Retina (tissue), 1 donor: ENCODE measurements at regions not wholly inside any gene's neighbourhood (a gene's known extent, or its start where the extent isn't known, plus 50 kb on each side); places are given as distances from the start of the nearest gene placed in this dataset.

Experiments
- DNase-seq: peaks from one replicate; pipeline ENCODE4 v3.0.0-alpha.2; 2016

DNA sequence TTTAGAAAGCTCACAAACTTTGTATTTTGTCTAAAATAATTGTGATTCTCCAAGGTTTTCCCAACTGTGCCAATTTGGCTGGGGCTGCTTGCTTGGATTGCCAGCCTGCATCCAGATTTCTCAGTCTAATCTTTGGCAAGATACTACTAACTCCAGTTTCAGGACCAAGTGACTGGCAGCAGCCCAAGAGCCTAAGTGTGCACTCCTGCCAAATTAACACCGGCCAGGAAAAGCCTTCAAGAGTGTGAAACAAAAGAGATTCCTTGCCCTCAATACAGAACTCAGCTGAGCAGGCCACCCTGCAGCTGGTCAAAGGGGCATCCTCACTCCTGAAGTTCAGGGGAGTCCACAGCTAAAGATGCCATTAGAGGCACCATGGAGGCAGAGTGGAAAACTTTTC is 589.0 kb upstream of the ACVR2A start:
- no peak for DNase-seq

DNA sequence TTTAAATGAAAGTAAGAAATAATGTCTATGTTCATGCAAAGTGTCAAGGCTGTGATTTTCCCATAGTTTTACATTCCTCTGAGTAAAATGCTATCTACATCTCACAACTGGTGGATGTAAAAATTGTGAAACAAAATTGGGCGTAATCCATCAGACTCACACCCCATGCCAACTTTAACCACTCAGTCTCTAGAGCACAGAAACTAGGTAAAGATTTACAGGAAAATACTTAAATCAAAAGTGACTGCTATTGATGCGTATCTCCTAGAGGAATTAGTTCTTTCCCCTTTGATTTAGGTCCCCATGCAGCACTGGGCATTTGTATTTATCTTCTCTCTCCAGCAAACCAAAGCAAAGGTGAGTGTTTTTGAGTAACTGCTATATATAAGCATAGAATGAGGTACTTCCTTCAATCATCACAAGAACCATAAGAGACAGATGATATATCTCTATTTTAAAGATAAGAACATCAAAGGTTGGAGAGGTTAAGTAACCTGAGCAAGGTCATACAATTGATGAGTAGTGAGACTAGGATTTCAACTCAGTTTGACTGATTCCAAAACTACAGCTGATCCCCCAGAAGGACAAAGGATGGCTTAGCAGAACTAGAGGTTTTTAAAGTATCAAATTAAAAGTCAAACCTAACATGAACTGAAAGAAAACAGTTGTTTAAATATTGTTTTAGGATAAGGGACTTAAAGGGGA is 594.0 kb upstream of the ACVR2A start:
- no peak for DNase-seq

DNA sequence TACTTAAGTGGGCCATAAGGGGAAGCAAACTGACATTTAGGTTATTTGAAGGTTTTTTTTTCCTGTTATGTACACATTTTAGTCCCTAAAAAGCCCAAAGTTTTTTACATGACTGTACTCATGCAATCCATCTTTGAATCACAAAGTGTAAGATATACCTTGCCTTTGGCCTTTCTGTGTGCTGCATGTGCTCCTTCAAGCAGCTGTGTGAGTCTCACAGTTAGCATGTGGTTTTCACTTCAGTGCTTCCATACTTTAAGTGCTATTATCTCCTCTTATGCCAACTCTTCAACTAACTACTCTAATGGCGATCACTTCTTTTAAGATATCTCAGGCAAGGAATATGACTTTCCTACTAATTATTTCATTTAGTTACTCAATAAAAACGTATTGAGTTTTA is 597.1 kb upstream of the ACVR2A start:
- no peak for DNase-seq

DNA sequence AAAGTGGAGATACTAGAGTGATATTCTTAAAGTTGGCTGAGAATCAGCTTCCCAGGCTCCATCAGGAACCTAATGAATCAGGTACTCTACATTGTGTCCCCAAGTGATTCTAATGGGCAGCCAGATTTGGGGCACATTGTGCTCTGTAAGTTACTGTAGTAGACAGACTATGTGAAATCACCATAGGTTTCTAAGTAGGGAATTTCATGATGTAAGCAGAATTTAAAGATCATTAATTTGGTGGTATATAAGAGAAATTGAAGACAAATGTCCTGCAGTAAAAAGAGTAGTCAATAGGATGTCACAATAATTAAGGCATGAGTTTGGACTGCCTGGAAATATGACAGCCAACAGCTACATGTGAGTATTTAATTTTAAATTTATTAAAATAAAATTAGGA is 602.4 kb upstream of the ACVR2A start:
- DNase-seq, result no peak

DNA sequence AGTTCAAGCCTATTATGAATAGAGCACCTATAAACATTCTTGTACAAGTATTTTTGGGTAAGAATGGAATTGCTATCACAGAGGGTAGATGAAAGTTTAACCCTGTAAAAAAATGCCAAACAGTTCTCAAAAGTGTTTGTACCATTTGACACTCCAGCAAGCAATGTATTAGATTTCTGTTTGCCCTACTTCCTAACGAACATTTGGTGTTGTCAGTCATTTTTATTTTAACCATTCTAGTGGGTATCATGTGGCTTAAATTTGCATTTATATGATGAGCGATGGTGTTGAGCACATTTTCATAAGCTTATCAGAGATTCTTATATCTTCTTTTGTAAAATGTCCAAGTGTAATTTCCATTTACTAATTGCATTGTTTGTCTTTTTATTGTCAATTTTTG is 608.2 kb upstream of the ACVR2A start:
- DNase-seq, result no peak

DNA sequence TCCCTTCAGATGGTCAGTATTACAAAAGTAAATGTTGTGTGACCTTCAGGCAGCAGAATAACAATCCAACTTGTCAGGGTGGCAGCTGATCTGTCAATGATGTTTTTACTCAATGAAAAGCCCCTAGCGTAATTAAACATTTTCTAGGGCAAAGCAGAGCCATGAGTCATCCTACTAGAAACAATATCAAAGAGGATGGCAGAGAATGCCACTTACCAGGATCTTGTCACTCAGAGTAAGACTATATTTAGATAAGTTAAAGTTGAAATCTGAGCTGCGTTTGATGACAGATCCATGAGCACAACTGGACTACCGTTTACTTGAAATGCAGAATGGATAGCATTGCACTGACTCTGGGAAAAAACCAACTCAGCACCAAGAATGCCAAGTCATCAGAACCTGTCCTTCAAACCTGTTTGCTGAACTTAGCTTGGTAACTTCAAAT is 612.6 kb upstream of the ACVR2A start:
- DNase-seq, result peak; percentile 11

DNA sequence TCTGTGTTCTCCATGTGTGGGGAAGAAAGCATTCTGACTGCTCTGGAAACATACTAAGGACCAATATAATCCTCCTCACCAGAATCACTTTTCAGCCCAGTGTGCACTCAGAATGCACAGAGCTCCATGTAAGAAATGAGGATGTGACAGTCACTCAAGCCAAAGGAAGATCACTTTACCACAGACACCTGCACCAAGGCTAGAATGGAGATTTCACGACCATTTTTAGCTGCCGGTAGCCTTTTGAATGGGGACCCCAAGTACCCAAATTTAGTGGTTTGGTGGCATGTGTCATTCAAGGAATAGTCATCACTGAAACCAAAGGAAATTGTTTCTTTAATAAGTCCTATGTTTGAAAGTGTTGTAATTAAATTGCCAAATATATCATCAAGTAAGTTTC is 613.2 kb upstream of the ACVR2A start:
- DNase-seq, result no peak

DNA sequence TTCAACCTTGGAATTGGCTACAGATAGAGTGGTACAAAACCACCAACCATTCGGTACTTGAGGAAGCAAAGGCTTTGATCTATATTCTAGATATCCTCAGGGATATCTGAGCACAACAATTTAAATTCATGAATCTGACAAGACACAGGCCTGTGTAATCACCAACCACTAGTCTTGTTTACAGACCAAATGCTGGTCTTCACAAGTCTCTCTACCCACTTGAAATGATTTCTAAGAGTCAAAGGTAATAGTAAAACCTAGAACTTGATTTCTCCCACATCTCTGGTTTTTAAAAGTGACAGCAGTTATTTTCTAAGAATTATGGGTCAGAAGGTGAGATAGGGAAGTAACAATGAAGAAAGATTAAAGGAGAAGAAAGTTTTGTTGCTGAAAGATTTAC is 613.7 kb upstream of the ACVR2A start:
- no peak for DNase-seq

DNA sequence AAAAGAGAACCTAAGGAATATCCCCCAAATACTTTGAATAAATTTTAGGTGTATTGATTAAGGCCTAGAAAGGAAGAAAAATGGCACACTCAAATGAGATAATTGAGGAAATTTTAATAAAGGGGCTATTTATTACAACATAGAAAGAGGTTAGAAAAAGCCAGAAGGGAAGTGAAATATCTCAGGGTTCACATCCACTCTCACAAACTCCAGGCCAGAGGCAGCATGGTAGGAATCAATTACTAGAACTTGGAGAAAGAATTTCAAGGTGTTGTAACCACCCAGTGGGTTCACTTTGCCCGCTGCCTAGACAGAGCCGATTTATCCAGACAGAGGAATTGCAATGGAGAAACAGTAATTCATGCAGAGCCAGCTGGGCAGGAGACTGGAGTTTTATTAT is 617.5 kb upstream of the ACVR2A start:
- no peak for DNase-seq

DNA sequence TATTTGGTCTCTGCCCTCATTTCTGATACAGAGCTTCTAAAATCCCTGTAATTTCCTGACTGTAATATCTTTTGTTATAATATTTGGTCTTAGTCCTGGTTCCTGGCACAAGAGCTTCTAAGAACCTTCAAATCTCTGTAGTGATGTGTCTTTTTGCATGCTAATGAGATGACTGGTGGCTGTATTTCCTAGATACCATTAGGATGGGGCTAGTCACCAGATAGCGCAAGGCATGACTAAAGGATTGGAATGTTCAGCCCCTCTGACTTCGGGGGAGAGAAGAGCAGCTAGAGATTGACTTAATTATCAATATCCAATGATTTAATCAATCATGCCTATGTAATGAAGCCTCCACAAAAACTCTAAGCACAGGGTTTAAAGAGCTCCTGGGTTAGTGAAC is 620.8 kb upstream of the ACVR2A start:
- no peak for DNase-seq

DNA sequence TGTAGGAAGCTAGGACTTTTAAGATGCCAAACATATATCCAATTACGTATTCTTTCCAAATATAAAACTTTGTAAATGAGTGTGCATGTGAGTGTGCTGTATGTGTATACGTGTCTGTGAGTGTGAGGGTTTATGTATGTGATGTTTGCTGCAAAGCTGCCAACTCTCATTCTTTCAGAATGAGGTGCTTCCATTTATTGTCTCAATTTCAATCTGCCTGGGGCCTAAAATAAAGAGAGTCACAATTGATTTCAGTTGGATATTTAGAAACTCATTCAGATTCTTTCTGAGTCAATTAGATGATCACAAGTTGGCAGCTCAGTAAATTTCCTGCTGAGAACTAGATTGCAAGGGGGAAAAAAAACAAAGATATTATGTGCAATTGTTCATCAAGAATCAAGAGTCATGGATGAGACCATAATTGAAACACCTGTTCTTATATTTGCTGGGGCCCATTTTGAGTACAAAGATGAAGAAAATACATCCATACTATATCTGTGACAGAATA is 621.2 kb upstream of the ACVR2A start:
- DNase-seq, result no peak

DNA sequence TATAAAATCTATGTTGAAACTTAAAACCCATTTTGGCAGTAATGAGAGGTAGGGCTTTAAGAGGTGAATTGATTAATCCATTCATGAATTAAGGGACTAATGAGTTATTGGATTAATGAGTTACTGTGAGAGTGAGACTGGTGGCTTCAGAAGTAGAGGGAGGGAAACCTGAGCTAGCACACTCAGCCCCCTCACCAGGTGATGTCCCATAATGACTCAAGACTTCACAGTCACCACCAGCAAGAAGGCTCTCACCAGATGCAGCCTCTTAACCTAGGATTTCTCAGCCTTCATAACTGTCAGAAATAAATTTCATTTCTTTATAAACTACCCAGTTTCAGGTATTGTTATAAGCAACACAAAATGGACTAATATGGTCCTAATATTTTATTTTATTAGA is 621.7 kb upstream of the ACVR2A start:
- no peak for DNase-seq

DNA sequence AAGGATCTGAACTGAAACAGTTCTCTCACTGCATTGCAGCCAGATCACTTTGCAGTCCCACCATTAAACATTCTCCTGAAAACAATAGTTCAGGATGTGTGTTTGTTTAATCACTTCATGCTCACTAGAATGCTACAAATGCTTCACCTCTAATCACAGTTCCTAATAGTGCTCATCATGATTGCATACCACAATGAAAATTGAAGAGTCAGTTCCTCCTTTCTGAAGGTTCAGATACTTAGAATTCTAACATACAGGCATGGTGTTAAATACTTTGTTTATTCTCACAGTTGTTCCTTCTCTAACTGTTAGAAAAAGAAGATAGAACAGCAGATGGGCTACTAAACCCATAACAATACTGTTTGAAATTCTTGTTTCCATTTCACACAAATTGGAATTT is 622.3 kb upstream of the ACVR2A start:
- no peak for DNase-seq

DNA sequence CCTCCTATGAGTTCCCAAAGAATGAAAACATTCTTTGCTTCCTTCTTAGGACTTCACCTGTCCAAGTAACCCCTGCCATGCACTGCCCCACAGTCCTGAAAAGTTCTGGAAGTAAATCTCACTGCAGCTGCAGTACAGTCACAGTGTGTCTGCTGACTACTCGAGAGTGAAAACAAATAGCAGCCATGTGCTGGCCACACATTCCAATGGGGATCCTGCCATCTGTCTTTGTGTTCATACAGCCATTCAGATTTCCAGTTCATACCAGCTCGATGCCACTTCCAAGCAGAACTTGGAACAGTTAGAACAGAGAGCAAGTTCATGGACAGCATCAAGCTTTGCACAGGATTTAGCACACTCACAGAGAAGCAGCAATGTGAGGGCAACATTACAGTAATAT is 629.9 kb upstream of the ACVR2A start:
- no peak for DNase-seq

DNA sequence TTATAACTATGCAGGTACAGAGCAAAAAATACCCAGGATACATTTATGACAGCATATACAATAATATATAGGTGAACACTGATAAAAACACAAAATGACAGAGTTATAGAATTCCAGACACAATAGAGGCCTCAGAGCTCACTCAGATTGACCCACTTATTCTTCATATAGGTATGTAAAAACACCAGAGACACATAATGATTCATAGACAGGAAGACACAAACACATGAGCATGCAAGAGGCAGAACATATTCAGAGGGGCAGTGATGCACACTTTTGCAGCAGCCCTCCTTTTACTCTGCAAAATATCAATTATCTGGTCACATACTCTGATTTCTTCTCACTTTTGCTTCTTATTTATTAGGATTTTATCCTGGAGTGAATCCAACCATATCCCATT is 633.3 kb upstream of the ACVR2A start:
- DNase-seq, result no peak

DNA sequence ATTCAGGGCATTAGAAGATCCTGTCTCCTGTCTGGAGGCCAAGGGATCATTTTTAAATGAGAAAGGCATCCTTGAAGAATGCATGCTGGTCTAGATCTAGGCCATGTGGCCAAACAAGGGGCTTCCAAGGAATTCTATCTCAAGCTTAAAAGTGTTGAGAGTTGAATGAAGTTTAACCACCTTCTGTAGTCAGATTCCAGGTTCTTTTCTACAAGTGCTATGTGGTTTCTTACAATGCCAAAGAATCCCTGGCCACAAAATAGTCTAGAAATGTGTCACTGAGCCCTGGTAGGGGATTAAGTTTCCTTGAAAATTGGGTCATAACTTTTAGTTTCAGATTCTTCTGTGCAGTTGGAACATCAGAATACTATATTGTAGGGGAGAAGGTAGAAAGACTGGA is 640.7 kb upstream of the ACVR2A start:
- no peak for DNase-seq

DNA sequence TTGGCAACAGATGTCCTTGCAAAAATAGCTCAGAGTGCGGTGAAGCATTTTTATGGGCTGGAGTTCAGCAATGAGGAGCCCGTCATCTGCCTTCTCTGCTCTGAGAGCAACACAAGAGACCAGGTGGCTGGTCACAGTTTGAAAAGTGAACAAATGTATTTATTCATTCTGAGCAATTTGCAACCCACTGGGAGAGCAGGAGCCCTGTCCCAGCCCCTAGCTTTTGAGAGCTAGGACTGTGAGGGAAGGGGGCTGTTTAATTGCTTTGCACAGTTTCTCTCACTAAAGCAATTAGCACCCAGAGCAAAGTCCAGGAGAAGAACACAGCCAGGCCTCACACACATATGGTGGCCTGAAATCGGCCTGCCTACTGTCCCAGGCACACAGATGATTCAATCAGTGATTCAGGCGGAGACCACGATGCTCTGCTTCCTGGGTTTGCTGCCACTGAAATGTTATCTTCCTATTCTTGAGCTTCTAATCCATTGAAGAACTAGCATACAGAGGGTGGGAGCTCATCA is 646.1 kb upstream of the ACVR2A start:
- DNase-seq, result peak; percentile 56

DNA sequence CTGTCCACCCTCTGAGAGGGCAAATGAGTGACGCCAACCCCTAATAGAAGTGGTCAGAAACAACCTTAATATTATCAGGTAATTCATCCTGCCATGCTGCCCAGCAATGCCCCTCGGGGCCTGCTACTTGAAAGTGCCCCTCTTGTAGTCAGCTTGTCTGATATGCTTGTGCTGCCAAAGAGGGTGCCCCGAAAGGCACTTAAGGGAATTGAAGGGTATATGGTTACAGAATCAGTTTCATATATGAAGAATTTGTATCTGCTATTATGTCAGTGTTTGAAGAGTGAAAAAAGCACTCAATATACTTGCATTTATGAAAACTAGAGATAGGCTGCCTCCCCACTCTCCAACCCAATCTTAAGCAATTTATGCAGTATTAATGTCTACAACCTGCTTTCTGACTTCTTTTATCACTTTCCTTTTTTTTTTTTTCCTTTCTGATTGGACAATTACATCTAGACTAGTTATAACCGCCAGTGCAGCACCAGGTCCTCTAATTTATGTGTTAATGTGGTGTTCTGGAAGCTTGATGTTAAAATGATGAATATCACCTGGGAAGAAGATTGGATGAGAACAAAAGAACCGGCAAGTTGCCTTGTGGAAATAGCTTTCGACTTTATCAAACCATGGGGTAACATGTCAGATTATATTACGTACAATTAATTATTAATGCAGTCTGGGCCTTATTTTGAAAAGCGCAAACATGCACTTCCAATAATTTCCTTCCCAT is 646.9 kb upstream of the ACVR2A start:
- peak; percentile 36 for DNase-seq

DNA sequence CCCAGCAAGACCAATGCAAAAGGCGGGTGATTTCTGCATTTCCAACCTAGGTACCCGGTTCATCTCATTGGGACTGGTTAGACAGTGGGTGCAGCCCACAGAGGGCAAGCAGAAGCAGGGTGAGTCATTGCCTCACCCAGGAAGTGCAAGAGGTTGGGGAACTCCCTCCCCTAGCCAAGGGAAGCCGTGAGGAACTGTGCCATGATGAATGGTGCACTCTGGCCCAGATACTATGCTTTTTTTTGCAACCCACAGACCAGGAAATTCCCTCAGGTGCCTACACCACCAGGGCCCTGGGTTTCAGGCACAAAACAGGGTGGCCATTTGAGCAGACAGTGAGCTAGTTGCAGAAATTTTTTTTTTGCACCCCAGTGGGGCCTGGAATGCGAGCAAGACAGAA is 662.6 kb upstream of the ACVR2A start:
- DNase-seq, result no peak

DNA sequence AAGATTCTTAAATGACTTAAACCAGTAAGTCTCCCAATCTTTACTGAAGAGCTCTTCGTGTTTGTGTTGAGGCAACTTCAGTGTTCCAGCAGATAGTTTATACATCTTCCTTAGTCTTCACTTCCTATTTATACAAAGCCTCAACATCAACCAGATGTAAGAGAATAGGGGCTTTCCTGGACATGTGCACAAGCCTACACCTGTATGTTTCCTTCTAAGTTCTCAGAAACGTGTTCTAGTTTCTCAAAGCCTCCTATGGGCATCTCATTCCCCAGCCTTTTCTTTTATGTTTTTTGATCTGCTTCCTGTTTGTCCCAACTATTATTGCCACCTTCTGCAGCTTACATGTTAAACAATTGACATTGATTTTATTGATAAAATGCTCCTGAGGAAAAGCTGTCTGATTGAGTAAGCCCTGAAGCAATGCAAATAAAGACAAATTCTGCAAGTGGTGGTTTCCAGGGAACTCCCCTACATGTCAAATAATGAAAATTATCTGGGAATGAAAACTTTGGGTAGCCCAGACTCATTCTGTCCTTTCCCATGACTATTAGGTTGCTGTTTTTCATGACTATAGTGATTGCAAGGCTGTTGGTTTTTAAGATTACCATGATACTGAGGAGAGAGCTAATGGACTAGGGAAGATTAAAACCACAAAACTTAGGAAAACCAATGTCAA is 663.3 kb upstream of the ACVR2A start:
- DNase-seq, result no peak

DNA sequence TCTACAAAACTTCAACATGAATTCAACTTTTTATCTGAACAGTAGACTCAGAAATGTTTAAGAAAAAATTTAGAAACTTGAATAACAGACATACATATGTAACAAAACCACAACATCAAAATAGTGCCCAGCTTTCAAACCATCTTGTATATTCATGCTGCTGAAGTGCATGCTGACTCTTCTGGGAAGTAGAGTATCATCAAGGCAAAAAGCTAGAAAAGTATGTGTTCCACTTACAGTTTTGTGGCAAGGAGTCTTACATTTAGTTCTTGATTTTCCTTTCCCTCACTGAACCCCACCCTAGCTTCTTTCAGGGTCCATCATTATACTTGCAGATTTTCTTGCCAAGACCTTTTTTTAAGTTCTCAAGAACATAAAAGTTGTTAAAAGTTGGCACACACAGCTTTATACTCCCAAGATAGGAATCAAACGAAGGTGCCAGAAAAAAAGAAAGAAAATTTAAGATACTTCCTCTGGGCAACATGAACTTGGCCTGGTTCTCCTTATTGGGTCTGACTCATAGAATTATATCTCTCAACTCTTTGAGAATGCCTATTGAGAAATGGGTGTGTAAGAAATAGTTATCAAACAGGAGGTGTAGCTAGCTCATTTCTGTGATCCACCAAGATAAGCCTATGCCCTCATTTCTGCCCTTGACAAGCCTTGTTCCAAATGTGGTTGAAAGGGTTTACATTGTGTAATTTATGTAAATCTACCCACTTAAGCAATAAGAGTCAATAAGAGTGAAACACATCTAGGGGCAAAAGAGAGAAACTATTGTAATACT is 667.6 kb upstream of the ACVR2A start:
- DNase-seq, result no peak

DNA sequence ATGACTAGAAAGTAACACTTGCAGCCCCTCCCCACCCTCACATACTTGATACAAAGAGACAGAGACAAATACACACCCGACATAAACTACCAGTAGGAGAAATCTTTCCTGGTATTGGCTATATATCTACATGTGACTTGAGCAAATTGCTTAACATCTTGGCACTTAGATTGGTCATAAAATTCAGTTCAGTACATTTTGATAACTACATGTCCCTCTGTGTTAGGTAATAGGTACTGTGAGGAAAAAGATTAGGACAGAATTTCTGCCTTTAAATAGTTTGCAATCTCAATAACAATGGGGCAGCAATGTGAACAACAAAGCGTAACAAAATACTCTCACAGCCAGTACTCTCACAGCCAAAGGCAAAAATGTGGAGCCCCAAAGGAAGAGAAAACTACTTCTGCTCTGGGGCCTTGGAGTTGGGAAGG is 670.0 kb upstream of the ACVR2A start:
- no peak for DNase-seq

DNA sequence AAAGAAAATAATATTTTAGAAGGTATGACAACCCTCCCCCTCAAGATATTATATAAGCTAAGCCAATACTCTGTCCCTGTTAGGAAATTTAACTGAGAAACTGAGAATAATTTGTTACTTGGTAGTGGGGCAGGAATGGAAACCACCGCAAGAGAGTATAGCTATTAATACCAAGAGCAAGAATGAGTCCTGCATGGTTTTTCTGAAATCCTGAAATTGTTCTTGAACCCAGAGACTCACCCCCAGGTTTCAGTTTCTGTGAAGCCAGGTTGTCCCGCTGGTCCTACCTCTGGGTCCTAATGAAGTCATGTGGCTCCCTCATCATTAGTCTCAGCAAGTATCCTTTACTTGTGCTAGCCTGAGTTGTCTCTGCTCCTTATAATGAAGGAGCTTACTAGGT is 671.0 kb upstream of the ACVR2A start:
- DNase-seq, result no peak
